ENCODE measurements at regions not wholly inside any gene's neighbourhood (a gene's known extent, or its start where the extent isn't known, plus 50 kb on each side); places are given as distances from the start of the nearest gene placed in this dataset.
A peak's percentile ranks its signal among the peaks of the same experiment; 100 is the strongest.

- no peak for DNase-seq
- Mint-ChIP-seq H3K4me3 (no peak overlapping the region), H3K9me3 (no peaks in the 10 kb centered on the region), H3K27me3 (ENCODE audit: low read depth) (no peaks in the 10 kb centered on the region), H3K27ac (no peak overlapping the region), H3K36me3 (ENCODE audit: insufficient read depth in 2 of 2) (no peaks in the 10 kb centered on the region), H3K4me1 (ENCODE audit: low read depth) (no peaks in the 10 kb centered on the region)
- ATAC-seq (replicated peaks in 1 of 2) = peak in 1 of 2 donors; percentile 28
These were observed 323.1 kb downstream of the FOXL1 start for GRCh38 chr16:86901483-86901882.

DNA sequence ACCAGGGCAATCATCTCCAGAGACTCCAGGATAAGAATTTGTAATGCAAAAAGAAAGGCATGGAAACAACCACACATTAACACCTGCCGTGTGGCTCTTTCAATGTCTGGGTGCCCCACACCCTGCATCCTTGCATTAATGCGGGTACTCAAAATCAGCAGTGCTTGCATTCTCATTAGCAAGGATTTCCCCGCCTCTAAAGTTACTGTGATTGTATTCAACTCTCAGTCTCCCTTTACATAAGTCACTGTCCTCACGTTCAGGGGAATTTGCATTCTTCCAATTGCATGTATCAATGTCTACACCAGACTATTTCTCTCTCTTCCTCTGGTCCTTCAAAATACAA lies 324.3 kb downstream of the FOXL1 start:
- DNase-seq = no peak
- Mint-ChIP-seq H3K27ac (no peak overlapping the region), H3K27me3 (ENCODE audit: low read depth) (no peaks in the 10 kb centered on the region), H3K36me3 (ENCODE audit: insufficient read depth in 2 of 2) (no peaks in the 10 kb centered on the region), H3K9me3 (no peaks in the 10 kb centered on the region), H3K4me1 (ENCODE audit: low read depth) (no peaks in the 10 kb centered on the region), H3K4me3 (no peak overlapping the region)
- ATAC-seq (replicated peaks in 1 of 2) = no peak

DNA sequence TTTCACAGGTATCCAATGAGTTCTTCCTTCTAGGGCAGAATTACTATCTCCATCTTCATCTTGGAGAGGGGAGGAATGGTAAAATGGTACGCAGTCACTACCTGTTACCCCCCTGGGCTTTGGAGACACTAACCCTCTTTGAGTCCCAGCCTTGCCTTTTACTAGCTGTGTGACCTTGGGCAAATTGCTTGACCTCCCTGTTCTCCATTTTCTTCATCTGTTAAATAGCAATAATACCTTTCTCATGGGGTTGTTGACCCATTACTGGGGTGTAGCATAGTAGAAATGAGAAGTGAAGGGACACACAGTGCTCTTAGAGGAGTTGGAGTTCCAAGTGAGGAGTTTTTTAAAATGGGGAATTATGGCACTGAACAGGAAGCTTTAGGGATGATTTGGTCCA lies 324.7 kb downstream of the FOXL1 start:
- H3K36me3 Mint-ChIP-seq (ENCODE audit: insufficient read depth in 2 of 2) = no peaks in the 10 kb centered on the region
- H3K4me1 Mint-ChIP-seq (ENCODE audit: low read depth) = no peaks in the 10 kb centered on the region
- no peak overlapping the region for H3K4me3 Mint-ChIP-seq
- no peaks in the 10 kb centered on the region for H3K27me3 Mint-ChIP-seq (ENCODE audit: low read depth)
- no peak for DNase-seq
- ATAC-seq (replicated peaks in 1 of 2) = no peak
- no peaks in the 10 kb centered on the region for H3K9me3 Mint-ChIP-seq
- no peak overlapping the region for H3K27ac Mint-ChIP-seq

GRCh38 chr16:86905302-86905701 lies 327.0 kb downstream of the FOXL1 start:
- no peak for ATAC-seq (replicated peaks in 1 of 2)
- no peak overlapping the region for H3K27ac Mint-ChIP-seq
- DNase-seq = no peak
- no peaks in the 10 kb centered on the region for H3K36me3 Mint-ChIP-seq (ENCODE audit: insufficient read depth in 2 of 2)
- no peak overlapping the region for H3K4me3 Mint-ChIP-seq
- H3K27me3 Mint-ChIP-seq (ENCODE audit: low read depth) = no peaks in the 10 kb centered on the region
- H3K4me1 Mint-ChIP-seq (ENCODE audit: low read depth) = no peaks in the 10 kb centered on the region
- H3K9me3 Mint-ChIP-seq = no peaks in the 10 kb centered on the region

DNA sequence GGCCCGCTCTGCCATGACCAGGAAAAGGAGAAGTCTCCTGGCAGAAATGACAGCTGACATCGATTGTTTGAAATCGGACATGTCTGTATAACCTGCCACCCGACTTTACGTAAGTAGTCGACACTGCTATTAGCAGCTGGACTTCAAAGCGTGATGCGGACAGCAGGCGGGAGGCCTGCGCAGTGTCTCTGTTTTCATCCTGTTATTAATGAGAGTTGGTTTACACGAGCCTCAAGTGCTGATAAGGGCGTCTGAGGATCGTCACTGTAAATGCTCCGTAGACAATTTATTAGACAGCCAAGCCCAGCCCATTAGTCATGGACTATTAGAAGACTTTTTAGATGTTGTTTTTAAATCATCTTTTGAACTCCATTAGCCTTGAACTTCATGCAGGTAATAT lies 328.3 kb downstream of the FOXL1 start:
- Mint-ChIP-seq H3K4me3 (no peak overlapping the region), H3K27ac (no peak overlapping the region), H3K4me1 (ENCODE audit: low read depth) (no peaks in the 10 kb centered on the region), H3K36me3 (ENCODE audit: insufficient read depth in 2 of 2) (no peaks in the 10 kb centered on the region), H3K27me3 (ENCODE audit: low read depth) (no peaks in the 10 kb centered on the region), H3K9me3 (no peaks in the 10 kb centered on the region)
- ATAC-seq (replicated peaks in 1 of 2) (no peak), DNase-seq (no peak)

- no peaks in the 10 kb centered on the region for H3K27me3 Mint-ChIP-seq (ENCODE audit: low read depth)
- DNase-seq (no peak), ATAC-seq (replicated peaks in 1 of 2) (no peak)
- no peak overlapping the region for H3K4me3 Mint-ChIP-seq
- no peak overlapping the region for H3K27ac Mint-ChIP-seq
- no peaks in the 10 kb centered on the region for H3K36me3 Mint-ChIP-seq (ENCODE audit: insufficient read depth in 2 of 2)
- no peaks in the 10 kb centered on the region for H3K4me1 Mint-ChIP-seq (ENCODE audit: low read depth)
- H3K9me3 Mint-ChIP-seq = no peaks in the 10 kb centered on the region
These were observed 331.2 kb downstream of the FOXL1 start for GRCh38 chr16:86909359-86910160.

DNA sequence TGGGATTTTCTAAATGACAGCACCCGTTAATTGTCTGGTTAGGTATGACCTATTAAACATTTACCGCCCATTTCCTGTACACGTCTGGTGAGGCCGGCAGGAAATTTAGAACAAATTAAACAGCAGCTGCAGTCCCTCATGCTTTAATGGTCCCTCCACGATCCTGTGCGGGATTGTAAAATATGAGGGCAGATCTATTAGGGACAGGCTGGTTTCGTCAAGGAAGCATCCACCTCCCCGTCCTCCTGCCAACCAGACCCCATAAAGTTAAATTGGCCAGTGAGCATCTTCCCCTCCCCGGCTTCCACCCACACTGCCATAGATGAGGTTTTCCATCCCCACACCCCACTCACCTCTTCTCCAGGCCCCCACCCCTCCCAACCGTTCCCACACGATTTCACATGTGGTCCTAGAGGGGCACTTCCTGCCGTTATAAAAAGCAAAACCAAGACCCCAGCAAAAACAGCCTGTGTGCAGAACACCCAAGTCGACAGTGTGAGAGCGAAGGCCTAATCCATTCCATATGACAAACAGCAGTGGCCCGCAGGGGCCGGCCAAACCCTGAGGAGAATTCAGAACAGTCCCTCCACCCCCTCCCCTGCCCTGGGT lies 331.9 kb downstream of the FOXL1 start:
- no peaks in the 10 kb centered on the region for H3K4me1 Mint-ChIP-seq (ENCODE audit: low read depth)
- ATAC-seq (replicated peaks in 1 of 2) (no peak), DNase-seq (no peak)
- H3K36me3 Mint-ChIP-seq (ENCODE audit: insufficient read depth in 2 of 2) = no peaks in the 10 kb centered on the region
- H3K27ac Mint-ChIP-seq = no peak overlapping the region
- no peaks in the 10 kb centered on the region for H3K27me3 Mint-ChIP-seq (ENCODE audit: low read depth)
- H3K9me3 Mint-ChIP-seq = no peaks in the 10 kb centered on the region
- H3K4me3 Mint-ChIP-seq = no peak overlapping the region

GRCh38 chr16:86911437-86911958 lies 333.1 kb downstream of the FOXL1 start:
- H3K9me3 Mint-ChIP-seq = no peaks in the 10 kb centered on the region
- H3K4me1 Mint-ChIP-seq (ENCODE audit: low read depth) = no peaks in the 10 kb centered on the region
- H3K4me3 Mint-ChIP-seq = no peak overlapping the region
- no peak overlapping the region for H3K27ac Mint-ChIP-seq
- DNase-seq = no peak
- no peak for ATAC-seq (replicated peaks in 1 of 2)
- H3K27me3 Mint-ChIP-seq (ENCODE audit: low read depth) = no peaks in the 10 kb centered on the region
- no peaks in the 10 kb centered on the region for H3K36me3 Mint-ChIP-seq (ENCODE audit: insufficient read depth in 2 of 2)

GRCh38 chr16:86913886-86914285 lies 335.5 kb downstream of the FOXL1 start:
- ATAC-seq (replicated peaks in 1 of 2) (no peak), DNase-seq (no peak)
- Mint-ChIP-seq H3K4me1 (ENCODE audit: low read depth) (no peaks in the 10 kb centered on the region), H3K27ac (no peak overlapping the region), H3K4me3 (no peak overlapping the region), H3K36me3 (ENCODE audit: insufficient read depth in 2 of 2) (no peaks in the 10 kb centered on the region), H3K9me3 (no peaks in the 10 kb centered on the region), H3K27me3 (ENCODE audit: low read depth) (no peaks in the 10 kb centered on the region)

- H3K36me3 Mint-ChIP-seq (ENCODE audit: insufficient read depth in 2 of 2) = peaks cover 0 to under 1% of the 10 kb centered on the region in 2 donors
- no peaks in the 10 kb centered on the region for H3K4me1 Mint-ChIP-seq (ENCODE audit: low read depth)
- no peak for ATAC-seq (replicated peaks in 1 of 2)
- no peak for DNase-seq
- H3K9me3 Mint-ChIP-seq = no peaks in the 10 kb centered on the region
- no peak overlapping the region for H3K4me3 Mint-ChIP-seq
- no peaks in the 10 kb centered on the region for H3K27me3 Mint-ChIP-seq (ENCODE audit: low read depth)
- H3K27ac Mint-ChIP-seq = no peak overlapping the region
These were observed 336.7 kb downstream of the FOXL1 start for GRCh38 chr16:86914876-86915717.

GRCh38 chr16:86917471-86918365 lies 339.4 kb downstream of the FOXL1 start:
- no peaks in the 10 kb centered on the region for H3K27me3 Mint-ChIP-seq (ENCODE audit: low read depth)

DNA sequence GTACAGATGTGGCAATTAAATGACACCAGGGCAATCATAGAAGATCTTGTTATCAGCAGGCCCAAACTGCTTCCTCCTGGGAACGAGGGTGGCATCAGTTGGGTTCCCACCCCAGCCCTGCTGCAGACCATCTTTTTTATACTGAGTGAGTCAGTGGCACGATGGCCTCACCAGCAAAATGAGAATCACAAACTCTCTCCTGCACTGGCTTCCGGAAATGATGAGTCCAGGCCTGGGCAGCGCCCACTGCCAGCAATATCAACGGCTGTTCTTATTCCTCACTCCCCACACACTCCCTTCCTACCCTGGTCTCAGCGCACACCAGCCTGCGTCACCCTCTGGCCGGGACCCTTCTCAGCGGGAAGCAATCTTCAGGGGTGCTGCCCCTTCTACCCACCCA lies 340.3 kb downstream of the FOXL1 start:
- no peaks in the 10 kb centered on the region for H3K4me1 Mint-ChIP-seq (ENCODE audit: low read depth)
- no peak overlapping the region for H3K4me3 Mint-ChIP-seq
- ATAC-seq (replicated peaks in 1 of 2) (no peak), DNase-seq (no peak)
- H3K27me3 Mint-ChIP-seq (ENCODE audit: low read depth) = no peaks in the 10 kb centered on the region
- no peak overlapping the region for H3K27ac Mint-ChIP-seq
- H3K9me3 Mint-ChIP-seq = peaks cover 0 to 2% of the 10 kb centered on the region in 2 donors
- peaks cover 0 to 2% of the 10 kb centered on the region in 2 donors for H3K36me3 Mint-ChIP-seq (ENCODE audit: insufficient read depth in 2 of 2)

More at GRCh38 chr16:86917471-86918365, 339.4 kb downstream of the FOXL1 start:
- peaks cover 0 to 2% of the 10 kb centered on the region in 2 donors for H3K36me3 Mint-ChIP-seq (ENCODE audit: insufficient read depth in 2 of 2)
- no peaks in the 10 kb centered on the region for H3K4me1 Mint-ChIP-seq (ENCODE audit: low read depth)
- ATAC-seq (replicated peaks in 1 of 2) (no peak), DNase-seq (no peak)
- H3K27ac Mint-ChIP-seq = no peak overlapping the region
- no peak overlapping the region for H3K4me3 Mint-ChIP-seq
- peaks cover 0 to 2% of the 10 kb centered on the region in 2 donors for H3K9me3 Mint-ChIP-seq

Data from activated T-cell treated with anti-CD3 and anti-CD28 coated beads, Interleukin-2, amount 50 U/mL, for 72 hours (primary cell).